RWPE1 (cell line): ENCODE measurements at regions not wholly inside any gene's neighbourhood (a gene's known extent, or its start where the extent isn't known, plus 50 kb on each side); places are given as distances from the start of the nearest gene placed in this dataset.

Source experiments
- CTCF ChIA-PET: fragments of 350-600 bp; sonication (Branson Sonifier 250); formaldehyde crosslinking; extraction: SDS; loops from one replicate; lab custom pipeline; 2021; lab: Yijun Ruan, JAX
- POLR2A ChIA-PET: fragments of 400-600 bp; formaldehyde crosslinking; extraction: SDS; loops from one replicate; lab custom pipeline; 2020; ENCODE audit warnings: antibody characterized with exemption; ENCODE audit not compliant: low non-redundant PET; lab: Yijun Ruan, JAX
- DNase-seq: peaks from one replicate; pipeline ENCODE4 v3.0.0; 2012; ENCODE audit warnings: low spot score
- H3K27ac ChIP-seq: fragments of 450-650 bp; 2 replicates; pipeline ENCODE4 v1.5.1; 2017
- CTCF ChIP-seq: fragments of 450-650 bp; conservative IDR thresholded peaks from 2 replicates; pipeline ENCODE4 v1.5.1; 2017; ENCODE audit warnings: low read depth, mild to moderate bottlenecking

GRCh38 chr7:26526265-26526587 lies 234.6 kb downstream of the SNX10 start:
- TF ChIP-seq CTCF, result no peak
- no peak for DNase-seq
- ChIA-PET CTCF (no interaction called here), POLR2A (no interaction called here)
- H3K27ac ChIP-seq, result no peak overlapping the region

DNA sequence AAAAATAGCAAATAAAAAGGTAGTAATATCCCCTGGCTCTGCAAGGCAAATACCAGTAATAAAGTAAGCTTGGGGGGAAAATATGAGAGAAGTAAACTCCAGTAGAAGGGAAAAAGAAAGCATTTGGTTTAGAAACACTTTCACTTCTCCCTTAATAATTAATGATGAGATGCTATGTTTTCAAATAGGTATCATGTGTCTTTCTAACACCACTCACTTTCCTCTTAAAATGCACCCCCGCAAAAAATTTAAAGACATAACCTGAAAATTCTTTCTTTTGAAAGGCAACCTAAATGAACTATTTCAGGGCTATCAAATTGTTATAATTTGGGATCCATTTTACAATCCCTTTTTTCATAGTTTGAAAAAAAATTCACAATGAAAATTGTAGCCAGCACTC lies 240.3 kb downstream of the SNX10 start:
- ChIA-PET POLR2A (interaction anchor here (0.5 kb wide), 1 partner anchor 214 kb away, joined by 3 read pairs; no protein-coding TSS in a partner anchor), CTCF (interaction anchor here (0.7 kb wide), 1 partner anchor 326 kb away, joined by 4 read pairs; no protein-coding TSS in a partner anchor)
- H3K27ac ChIP-seq, result no peak overlapping the region
- no peak for DNase-seq
- TF ChIP-seq CTCF, result no peak

DNA sequence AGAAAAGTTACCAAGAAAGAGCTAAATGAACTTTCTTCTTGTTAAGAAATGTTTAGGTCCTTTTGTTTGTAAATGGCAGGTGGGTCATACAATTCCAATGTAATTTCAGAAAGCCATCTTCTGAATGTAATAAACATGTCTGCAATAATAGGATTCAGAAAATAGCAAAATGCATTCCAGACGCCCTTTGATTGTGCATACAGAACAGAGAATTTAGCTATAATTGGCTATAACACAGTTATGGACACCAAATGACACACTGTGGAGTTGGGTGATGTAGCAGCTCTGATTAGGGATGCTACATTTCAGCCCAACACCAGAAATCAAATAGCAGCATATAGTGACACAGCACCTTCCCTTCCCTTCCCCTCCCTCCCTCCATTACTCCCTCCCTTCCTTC lies 240.8 kb downstream of the SNX10 start:
- POLR2A ChIA-PET, result no interaction called here
- no peak for TF ChIP-seq CTCF
- CTCF ChIA-PET, result interaction anchor here (0.7 kb wide), 1 partner anchor 327 kb away, joined by 4 read pairs; no protein-coding TSS in a partner anchor
- no peak overlapping the region for H3K27ac ChIP-seq
- DNase-seq, result no peak

GRCh38 chr7:26533217-26533616 lies 241.6 kb downstream of the SNX10 start:
- no peak for TF ChIP-seq CTCF
- no peak overlapping the region for H3K27ac ChIP-seq
- CTCF ChIA-PET, result no interaction called here
- DNase-seq, result no peak
- POLR2A ChIA-PET, result no interaction called here

DNA sequence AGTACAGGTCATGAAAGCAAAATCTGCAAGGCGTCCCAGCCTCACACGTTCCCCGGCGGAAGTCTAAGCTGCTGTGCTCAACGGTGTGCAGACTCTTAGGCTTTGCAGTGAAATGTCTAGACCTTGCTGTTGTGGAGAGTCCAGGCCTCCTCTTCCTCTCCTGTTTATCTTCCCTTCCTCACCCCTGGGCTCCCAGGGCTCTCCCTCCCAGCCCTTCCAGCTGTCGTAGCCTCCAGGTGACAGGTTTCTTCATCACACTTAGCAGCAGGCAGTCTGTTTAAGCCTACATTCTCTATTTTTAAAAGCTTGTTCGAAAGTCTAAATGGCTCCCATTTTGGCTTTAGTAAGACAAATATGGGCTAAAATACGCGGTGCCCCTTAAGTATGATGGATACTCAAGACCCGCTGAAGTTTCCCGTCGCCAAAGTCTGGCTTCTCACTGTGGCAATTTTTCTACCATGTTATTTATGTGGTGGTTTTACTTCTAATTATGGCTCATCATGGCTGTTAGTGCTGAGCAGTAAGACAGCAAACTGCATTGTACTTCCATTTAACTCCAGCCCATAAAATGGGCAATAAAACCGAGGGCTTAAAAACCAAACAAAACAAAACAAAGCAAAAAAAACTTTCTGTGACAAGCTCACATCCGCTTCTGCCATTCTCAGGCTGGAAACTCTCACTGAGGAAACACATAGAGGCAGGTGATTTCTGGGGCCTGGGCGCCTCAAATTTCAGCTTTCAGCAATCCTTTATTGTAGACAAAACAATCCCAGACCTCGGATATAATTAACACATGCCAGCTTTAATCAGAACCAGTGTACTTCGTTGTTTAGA lies 243.2 kb downstream of the SNX10 start:
- no peak for TF ChIP-seq CTCF
- CTCF ChIA-PET, result interaction anchor here (0.6 to 1.7 kb wide), 3 partner anchors 34 to 1824 kb away, joined by 4 to 6 read pairs (median 5); no protein-coding TSS in a partner anchor
- H3K27ac ChIP-seq, result no peak overlapping the region
- POLR2A ChIA-PET, result no interaction called here
- no peak for DNase-seq

GRCh38 chr7:26535483-26536007 lies 243.9 kb downstream of the SNX10 start:
- no peak overlapping the region for H3K27ac ChIP-seq
- no peak for DNase-seq
- TF ChIP-seq CTCF, result no peak
- ChIA-PET POLR2A (no interaction called here), CTCF (interaction anchor here (0.6 to 1.7 kb wide), 3 partner anchors 35 to 1823 kb away, joined by 4 to 6 read pairs (median 5); no protein-coding TSS in a partner anchor)
